ENCODE measurements at regions not wholly inside any gene's neighbourhood (a gene's known extent, or its start where the extent isn't known, plus 50 kb on each side); places are given as distances from the start of the nearest gene placed in this dataset.
"Not testable (repeated sequence)": the region's sequence is repeated elsewhere in the genome, so short reads cannot be mapped to it uniquely, and the experiment has no call there.

DNA sequence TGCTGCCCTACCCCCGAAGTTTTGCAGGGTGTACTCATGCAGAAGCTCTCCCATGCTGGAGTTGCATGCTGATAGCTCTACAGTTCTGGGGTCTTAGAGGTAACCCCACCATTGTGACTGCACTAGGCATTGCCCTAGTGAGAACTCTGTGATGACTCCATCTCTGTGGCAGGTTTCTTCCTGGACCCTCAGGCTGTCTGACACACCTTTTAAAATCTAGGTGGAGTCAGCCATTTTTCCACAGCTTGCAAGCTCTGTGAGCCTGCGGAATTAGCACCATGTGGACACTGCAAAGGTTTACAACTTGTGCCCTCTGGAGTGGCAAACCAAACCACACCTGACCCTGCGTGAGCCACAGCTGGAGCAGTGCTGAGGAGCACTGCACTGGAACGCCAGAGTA lies 636.2 kb upstream of the SPRY2 start:
- DNase-seq (ENCODE audit: low read depth in 2 of 2), result no peak

DNA sequence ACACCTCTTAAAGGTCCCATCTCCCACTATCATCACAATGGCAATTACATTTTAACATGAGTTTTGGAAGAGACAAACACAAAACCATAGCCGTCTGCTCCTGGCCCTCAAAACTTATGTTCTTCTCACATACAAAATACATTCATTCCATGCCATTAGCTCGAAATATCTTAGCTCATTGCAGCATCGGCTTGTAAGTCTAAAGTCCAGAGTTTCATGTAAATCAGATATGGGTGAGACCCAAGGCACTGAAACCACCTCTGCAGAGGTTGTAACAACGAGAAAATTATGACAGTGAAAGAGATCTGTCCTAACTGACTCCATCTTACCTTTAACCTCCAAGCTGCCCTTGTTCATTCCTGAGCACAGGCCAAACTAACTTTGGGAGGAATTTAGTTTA lies 635.0 kb upstream of the SPRY2 start:
- no peak for DNase-seq (ENCODE audit: low read depth in 2 of 2)

DNA sequence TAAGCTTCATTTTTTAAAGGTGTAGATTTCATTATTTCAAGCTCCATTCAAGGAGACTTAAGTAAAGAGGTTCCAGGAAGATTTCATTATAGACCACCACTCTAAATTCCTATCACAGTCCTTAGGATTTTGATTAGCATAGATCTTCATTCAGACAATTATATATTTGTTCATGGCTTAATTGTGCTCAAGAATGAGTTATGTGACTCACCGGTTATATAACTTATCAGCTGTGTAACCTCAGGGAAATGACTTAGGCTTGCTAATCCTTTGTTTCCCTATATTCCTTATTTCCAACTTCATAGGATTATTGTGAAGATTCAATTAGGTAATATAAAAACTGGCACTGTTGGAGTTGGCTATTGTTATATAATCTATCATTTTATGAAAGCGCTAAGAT lies 632.8 kb upstream of the SPRY2 start:
- DNase-seq (ENCODE audit: low read depth in 2 of 2), result peak in 1 of 2 donors; percentile 26

DNA sequence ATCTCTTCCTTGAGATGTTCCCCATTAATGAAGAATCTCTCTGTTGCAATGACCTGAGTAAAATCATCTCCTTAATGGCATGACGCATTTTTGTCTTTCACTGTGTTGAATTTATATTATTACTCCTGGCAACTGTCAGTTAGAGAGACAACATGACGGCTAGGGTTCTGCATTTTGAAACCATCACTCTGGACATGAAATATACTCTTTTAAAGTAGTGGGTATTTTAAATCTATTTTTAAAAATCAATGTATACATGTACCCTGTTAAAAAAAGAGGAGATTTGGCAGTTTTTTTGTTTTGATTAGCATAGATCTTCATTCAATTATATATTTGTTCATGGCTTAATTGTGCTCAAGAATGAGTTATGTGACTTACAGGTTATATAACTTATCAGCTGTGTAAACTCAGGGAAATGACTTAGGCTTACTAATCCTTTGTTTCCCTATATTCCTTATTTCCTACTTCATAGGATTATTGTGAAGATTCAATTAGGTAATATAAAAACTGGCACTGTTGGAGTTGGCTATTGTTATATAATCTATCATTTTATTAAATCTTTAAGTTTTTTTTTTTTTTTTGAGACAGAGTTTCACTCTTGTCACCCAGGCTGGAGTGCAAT lies 632.0 kb upstream of the SPRY2 start:
- peak in 1 of 2 donors; percentile 17 for DNase-seq (ENCODE audit: low read depth in 2 of 2)

DNA sequence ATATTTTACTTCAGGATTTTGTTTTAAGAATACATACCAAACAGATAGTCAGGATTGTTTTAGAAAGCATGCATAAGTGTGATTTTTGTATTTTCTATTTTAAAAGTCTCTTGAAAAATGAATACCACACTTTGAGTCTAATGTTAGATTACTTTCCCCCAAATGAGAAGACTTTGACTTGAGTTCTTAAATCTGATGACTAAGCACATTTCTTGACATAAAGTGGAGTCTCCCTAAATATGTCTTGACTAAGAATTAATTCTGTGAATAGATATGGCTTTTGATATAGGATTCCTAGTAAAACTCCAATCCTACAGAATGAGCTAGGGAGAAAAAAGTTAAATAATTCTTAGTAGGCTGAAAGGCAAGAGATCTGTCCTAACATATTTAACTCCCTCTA lies 624.2 kb upstream of the SPRY2 start:
- DNase-seq (ENCODE audit: low read depth in 2 of 2), result no peak

DNA sequence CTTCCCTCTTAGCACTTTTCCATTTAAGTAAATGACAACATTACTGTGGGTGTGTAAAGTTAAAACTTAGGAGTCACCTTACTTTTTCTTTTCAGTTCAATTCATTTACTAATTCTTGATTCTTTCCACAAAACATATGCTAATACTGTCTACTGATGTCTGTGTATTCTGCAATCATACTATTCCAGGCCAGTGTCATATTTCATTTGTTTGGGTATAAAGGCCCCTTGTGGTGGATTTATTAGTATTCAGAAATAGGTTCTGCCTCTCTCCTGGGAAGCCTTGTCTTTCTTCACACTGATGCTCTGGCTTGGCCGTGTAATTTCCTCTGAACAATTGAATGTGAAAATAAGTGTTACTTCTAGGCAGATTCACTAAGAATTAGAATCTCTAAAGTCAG lies 621.9 kb upstream of the SPRY2 start:
- DNase-seq (ENCODE audit: low read depth in 2 of 2), result peak in 1 of 2 donors; percentile 28

DNA sequence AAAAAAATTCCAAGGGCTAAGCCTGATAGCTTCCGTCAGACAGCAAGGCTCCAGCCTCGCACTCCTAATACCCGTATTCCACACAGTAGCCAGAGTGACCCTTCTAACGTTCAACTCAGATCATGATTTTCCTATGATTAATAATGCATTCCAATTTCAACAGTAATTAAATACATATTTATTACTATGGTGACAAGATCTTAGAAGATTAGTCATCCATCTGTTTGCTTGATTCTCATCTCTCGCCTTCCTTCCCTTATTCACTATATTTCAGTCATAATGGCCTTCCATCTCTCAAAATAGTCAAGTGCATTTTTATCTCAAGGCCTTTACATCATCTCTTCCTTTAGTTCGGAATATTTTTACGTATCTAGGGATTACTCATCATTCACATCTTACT lies 621.2 kb upstream of the SPRY2 start:
- DNase-seq (ENCODE audit: low read depth in 2 of 2), result peak in 1 of 2 donors; percentile 80

DNA sequence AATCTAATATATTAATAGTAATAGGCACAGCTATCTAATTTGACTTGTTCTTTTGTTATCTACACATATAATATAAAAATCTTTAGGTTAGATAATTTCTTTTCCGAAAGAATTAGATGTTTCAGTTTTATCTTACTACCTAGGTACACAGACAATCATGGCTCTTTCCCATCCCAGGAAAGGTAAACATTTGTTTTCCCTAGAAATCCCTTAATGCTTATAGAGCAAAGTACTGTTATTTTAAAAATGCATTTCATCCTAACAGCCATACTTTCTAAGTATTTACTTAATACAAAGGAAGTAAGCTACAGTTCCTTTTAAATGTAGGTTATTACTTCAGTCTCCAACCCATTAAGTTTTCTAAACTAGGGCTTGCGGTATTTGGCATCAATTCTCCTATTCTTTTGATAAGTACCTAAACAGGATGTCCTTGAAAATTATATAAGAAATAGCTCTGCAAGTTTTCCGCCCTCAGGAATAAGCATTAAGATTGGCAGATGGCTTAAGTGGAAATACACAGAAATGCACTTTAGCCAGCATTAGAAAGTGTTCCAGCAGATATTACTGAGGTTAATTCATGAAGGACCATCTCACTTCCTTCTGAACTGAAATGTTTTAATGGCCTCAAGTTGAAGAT lies 616.2 kb upstream of the SPRY2 start:
- peak in 1 of 2 donors; percentile 66 for DNase-seq (ENCODE audit: low read depth in 2 of 2)

DNA sequence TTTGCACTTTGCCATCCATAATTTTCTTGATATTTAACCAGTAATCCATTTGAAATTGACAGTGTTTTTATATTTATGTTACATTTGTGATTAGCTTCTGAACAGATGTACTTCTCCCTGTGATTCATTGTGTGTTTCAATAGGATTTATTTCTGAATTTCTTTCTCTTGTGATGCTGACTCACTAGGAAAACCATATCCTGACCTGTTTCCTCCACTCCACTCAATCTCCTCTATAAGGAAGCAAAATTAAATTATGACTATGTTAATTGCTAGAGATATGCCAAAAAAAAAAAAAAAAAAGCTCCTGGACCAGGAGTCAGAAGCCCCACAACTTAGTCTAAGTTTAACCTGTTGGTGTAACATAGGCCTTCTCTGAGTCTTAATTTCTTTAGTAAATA lies 614.6 kb upstream of the SPRY2 start:
- peak in 1 of 2 donors; percentile 84 for DNase-seq (ENCODE audit: low read depth in 2 of 2)

DNA sequence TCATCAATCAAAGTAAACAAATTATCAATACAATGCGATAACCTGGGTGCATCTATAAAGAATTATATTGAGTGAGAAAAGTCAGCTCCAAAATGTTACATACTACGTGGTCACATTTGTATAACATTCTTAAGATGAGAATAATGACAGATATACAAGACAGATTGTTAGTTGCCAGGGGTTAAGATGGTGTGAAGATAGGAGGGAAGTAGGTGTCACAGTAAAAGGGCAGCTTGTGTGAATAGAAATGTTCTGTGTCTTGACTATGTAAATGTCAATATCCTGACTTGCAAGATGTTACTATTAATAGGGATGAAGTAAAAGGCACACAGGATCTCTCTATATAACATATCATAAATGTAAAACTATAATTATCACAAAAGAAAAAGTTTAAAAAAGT lies 611.2 kb upstream of the SPRY2 start:
- no peak for DNase-seq (ENCODE audit: low read depth in 2 of 2)

DNA sequence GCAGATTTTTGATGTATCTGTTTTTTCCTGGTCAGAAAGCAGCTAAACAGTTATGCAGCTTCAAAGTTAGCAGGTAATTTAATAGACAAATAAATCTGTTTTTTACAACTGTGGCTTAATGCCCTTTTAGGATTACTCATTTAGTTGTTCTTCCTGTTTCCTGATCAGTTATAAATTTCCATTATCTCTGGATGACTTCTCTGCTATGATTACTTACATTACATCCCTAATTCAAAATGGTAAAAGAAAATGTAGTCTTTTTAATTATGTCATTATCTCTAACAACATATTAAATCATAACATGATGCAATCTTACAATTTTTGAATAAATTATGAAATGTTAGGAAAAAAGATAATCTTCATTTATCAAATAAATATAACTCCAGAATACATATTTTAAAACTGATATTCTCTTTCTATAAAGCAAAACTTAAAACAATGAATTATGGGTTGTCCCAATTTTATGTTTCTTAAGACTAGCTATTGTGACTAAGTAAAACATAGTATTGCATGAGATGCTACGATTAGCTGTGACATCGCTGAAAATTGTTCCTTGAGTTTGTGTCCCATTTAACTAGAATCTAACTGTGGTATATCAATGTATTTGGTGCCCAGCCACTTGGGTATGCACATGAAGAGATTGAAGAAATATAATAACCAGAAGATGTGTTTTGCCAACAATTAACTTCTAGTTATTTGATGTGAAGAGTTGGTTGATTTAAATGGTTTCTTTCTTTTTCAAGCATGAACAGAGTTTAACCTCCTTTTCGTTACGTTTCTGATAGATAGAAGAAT lies 605.3 kb upstream of the SPRY2 start:
- peak; percentile 7 to 20 for DNase-seq (ENCODE audit: low read depth in 2 of 2)

DNA sequence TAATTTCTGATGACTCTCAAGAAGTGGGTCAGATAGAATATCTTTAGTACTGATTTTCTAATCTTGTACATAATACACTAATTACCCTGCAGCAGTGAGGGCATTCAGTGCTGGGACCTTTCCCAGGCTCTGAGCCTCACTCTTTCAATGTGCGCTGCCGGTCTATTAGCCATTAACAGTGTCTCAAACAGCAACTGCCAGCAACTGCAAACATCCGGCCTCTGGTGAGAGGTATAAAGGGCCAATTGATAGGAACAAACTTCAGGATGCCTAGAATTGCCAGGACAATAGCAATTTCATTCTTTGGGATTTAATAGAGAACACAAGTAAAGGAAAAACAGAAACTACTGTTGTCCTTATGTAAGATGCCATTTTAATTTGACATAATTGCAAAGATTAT lies 604.4 kb upstream of the SPRY2 start:
- peak; percentile 12 to 43 for DNase-seq (ENCODE audit: low read depth in 2 of 2)

DNA sequence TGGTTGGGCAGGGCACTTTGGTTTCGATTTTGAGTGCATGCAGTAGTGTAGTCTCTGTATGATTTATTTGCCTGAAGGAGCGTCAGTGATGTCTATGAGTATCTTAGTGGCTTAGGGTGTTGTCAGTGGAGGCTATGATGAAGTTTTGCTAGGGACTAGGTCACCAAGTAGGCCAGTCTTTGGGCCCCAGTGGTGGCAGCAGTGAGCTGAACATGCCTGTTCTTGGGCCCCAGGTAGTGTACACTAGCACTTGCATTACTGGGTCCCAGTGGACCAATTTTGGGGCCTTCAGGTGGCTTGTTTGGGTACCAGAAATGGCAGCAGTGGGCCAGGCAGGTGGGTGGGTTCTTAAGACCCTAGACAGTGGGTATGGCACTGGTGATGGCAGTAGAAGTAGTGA lies 598.7 kb upstream of the SPRY2 start:
- peak in 1 of 2 donors; percentile 6 for DNase-seq (ENCODE audit: low read depth in 2 of 2)

DNA sequence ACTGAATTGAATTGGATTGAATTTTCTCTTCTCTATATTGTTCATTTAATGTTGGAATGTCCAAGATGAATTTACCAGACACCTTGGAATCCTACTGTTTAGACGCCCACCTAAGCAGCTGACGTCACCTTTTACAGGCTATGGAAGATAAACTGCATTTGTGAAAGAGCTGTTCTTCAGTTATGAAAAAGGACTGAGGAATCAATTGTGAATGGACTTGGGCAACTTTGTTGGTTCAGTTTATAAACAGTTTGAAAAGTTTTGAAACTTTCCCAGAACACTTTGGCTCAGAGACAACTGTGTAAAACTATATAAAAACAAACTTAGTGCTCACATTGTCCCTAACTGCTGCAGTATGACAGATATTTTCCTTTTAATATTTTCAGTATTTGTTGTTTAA lies 590.8 kb upstream of the SPRY2 start:
- DNase-seq (ENCODE audit: low read depth in 2 of 2), result peak in 1 of 2 donors; percentile 17

DNA sequence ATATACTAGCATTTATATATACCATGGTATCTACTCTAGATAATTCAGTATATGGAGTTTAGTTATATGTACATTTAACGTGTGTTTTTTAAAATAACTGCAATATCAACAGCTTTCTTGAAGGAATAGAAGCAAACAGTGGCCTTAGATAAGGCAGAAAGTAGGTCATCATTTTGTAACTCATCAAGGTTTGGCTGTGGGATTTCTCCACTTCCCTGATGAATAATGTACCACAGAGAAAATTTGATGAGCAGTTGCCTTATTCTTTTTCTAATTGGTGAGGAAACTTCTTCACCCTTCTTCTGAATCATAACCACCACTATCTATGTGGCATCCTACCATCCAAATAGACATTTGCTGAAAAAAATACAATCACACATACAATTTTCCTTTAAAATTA lies 590.2 kb upstream of the SPRY2 start:
- DNase-seq (ENCODE audit: low read depth in 2 of 2), result no peak

DNA sequence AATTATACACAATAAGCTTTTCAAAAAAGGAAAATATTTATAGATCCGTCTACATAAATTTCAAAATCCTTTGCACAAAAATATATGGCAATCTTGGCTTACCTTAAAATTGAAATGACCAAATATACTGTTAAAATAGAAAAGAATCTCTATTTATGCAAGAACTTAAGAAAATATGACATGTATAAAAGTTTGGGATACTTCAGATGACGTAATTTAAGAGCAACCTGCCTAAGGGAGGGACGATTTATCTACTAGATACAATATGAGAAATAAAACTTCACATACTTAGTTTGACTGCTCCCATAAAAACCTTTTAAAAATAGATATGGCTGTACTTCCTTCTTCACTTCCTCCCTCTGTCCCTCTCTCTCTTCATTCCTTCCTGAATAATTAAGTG lies 587.3 kb upstream of the SPRY2 start:
- no peak for DNase-seq (ENCODE audit: low read depth in 2 of 2)

DNA sequence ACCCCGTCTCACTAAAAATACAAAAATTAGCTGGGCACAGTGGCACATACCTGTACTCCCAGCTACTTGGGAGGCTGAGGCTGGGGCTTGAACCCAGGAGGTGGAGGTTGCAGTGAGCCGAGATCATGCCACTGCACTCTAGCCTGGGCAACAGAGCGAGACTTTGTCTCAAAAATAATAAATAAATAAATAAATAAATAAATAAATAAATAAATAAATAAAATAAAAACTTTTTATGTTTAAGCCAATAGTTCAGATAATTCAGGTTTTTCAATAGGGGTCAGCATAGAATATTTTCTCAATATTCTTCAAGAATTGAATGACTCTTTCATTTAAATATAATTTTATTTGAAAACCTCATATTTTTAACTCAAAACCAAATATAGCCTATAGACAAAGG lies 585.1 kb upstream of the SPRY2 start:
- not testable (repeated sequence) for DNase-seq (ENCODE audit: low read depth in 2 of 2)

DNA sequence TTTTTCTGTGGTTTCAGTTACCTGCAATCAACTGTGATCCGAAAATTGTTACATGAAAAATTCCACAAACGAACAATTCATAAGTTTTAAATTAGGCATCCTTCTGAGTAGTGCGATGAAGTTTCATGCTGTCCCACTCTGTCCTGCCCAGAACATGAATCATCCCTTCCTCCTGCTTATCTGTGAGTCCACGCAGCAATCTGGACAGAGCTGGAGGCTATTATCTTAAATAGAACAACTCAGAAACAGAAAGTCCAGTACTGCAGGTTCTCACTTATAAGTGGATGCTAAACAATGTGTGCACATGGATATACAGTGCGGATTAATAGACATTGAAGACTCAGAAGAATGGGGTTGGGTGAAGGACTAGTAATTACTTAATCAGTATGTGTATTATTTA lies 583.7 kb upstream of the SPRY2 start:
- peak; percentile 34 to 91 for DNase-seq (ENCODE audit: low read depth in 2 of 2)

DNA sequence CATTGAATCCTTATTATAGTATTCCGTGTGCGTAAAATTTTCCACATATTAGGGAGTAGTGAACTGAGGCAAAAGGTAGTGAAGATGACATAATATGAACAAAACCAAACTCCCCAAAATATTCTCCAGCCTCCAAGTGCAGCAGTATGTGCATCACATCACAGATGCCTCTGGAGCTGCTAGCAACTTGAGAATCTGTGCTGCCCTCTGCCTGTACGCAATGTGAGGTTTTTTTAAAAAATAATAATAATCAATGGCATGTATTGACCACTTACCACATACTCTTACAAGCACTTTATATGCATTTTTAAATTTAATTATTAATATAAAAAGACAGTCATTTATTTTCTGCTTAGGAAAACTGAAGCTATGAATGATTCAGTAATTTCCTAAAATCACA lies 583.0 kb upstream of the SPRY2 start:
- peak; percentile 9 to 22 for DNase-seq (ENCODE audit: low read depth in 2 of 2)

DNA sequence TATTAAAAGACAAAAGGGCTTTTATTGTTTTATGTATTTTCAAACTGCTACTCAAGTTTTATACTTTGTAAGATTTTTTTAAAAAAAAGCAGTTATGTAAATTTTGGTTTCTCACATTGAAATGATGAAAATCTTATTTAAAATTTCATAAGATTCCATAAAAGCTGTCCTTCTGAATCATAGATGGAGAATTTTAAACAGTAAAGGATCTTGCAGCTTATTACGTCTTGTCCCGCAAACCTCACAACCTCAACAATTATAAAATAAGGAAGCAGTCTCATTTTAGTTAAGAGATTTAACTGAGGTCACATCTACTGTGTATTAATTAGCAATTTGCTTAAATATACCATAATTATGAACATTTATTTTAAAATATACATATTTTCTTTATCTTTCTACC lies 581.0 kb upstream of the SPRY2 start:
- no peak for DNase-seq (ENCODE audit: low read depth in 2 of 2)

DNA sequence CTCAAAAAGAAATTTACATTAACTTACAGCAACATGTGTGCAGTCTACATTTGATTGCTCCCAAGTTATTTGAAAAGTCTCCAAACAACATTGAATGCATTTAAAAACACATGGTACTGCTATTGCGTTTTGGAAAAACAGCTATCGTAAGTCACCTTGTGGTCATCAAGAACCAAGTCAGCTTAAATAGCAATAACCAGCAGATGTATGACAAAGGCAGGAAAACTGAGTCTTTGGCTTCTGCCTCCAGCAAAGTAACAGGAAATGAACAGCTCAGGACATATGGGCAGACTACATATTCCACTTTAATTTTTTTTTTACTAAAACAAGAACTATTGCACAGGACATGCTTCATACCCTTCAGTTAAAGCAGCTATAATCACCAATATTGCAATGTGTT lies 580.6 kb upstream of the SPRY2 start:
- DNase-seq (ENCODE audit: low read depth in 2 of 2), result peak; percentile 23 to 91

DNA sequence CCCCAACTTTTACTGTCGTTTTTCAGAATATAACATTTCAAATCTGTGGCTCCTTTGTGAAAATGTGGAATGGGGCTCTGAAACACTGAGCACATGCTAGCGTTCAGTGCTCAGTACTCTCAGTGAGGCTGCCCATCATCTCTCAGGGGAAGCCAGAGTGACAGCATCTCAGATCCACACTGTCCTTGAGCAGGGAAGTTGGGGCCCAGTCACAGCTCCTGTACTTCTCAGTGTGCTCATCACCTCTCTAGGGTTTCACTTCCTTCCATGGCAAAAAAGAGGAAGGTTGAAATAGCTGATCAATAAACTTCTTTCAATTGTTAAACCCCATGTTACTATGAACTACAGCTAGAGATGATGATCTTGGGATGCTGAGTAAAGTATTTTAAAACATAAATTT lies 565.9 kb upstream of the SPRY2 start:
- DNase-seq (ENCODE audit: low read depth in 2 of 2), result no peak

DNA sequence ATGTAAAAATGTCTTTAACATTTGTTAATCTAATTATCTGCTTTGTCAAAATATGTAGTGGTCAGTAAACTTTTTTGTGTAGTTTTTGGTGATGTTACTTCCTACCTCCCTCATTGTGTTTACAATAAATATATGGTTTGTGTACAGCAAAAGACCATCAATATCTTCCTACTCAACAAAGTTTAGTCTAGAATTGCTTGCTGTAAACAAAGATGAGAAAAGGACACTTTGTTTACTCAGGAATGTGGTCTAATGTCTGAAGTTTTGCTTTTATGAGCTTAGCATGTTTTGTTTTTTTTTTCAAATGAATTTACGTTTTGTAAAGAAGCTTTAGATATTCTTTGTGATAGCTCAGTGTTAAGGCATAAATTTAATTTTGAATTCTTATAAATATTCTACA lies 563.5 kb upstream of the SPRY2 start:
- DNase-seq (ENCODE audit: low read depth in 2 of 2), result no peak
